IMR-90 (cell line): ENCODE measurements at regions not wholly inside any gene's neighbourhood (a gene's known extent, or its start where the extent isn't known, plus 50 kb on each side); places are given as distances from the start of the nearest gene placed in this dataset.

ENCODE experiments used
- ATAC-seq: fragments of 200-7000 bp; cut with Tn5 transposase; 2 replicates; pipeline ENCODE4 v1.9.1; 2020; ENCODE audit warnings: low read depth, mild to moderate bottlenecking, moderate library complexity
- BruUV-seq: library from RNA; stranded (reverse); fragments of 400-500 nt; replicated peaks from 2 replicates; lab custom pipeline; 2021; lab: Mats Ljungman, UMichigan
- CTCF ChIA-PET: fragments of 300-600 bp; formaldehyde crosslinking; extraction: SDS; loops from one replicate; lab custom pipeline; 2021; ENCODE audit warnings: antibody characterized with exemption; lab: Yijun Ruan, JAX
- POLR2A ChIA-PET: fragments of 300-600 bp; sonication (Branson Sonifier 250); formaldehyde crosslinking; loops from one replicate; lab custom pipeline; 2022; ENCODE audit warnings: antibody characterized with exemption; ENCODE audit not compliant: unreplicated experiment; lab: Charles Lee
- DNase-seq: peaks from one replicate; pipeline ENCODE4 v3.0.0; 2013
- H2AFZ ChIP-seq: replicated peaks from 2 replicates; pipeline ENCODE3; 2013; ENCODE audit warnings: low read length, mild to moderate bottlenecking; ENCODE audit not compliant: poor library complexity
- H2AK5ac ChIP-seq: 2 replicates; pipeline ENCODE4 v1.6.1; 2013; ENCODE audit warnings: low read depth, low read length, inconsistent platforms
- H2AK9ac ChIP-seq: replicated peaks from 2 replicates; pipeline ENCODE3; 2013; ENCODE audit warnings: mild to moderate bottlenecking, low read depth, low read length, moderate library complexity; ENCODE audit not compliant: poor library complexity
- H2BK120ac ChIP-seq: 2 replicates; pipeline ENCODE4 v1.6.1; 2013; ENCODE audit warnings: low read depth, low read length, inconsistent platforms
- H2BK15ac ChIP-seq: 3 replicates; pipeline ENCODE4 v1.6.1; 2013; ENCODE audit warnings: low read depth, low read length, inconsistent platforms
- H2BK20ac ChIP-seq: 2 replicates; pipeline ENCODE4 v1.6.1; 2013; ENCODE audit warnings: low read depth, mild to moderate bottlenecking, inconsistent platforms, low read length, moderate library complexity
- H2BK5ac ChIP-seq: 2 replicates; pipeline ENCODE4 v1.6.1; 2013; ENCODE audit warnings: mild to moderate bottlenecking, low read depth, low read length, inconsistent platforms; ENCODE audit not compliant: poor library complexity, severe bottlenecking
- H3K14ac ChIP-seq: replicated peaks from 2 replicates; pipeline ENCODE4 v1.6.1; 2013; ENCODE audit warnings: low read depth, low read length, inconsistent platforms
- H3K18ac ChIP-seq: 2 replicates; pipeline ENCODE4 v1.6.1; 2013; ENCODE audit warnings: low read depth, low read length, control low read depth
- H3K23ac ChIP-seq: 2 replicates; pipeline ENCODE4 v1.6.1; 2013; ENCODE audit warnings: low read depth, low read length, inconsistent platforms
- H3K27ac ChIP-seq: 2 replicates; pipeline ENCODE4 v1.5.1; 2013; ENCODE audit warnings: mild to moderate bottlenecking, control low read depth, low read length; ENCODE audit not compliant: insufficient read depth
- H3K27me3 ChIP-seq: 2 replicates; pipeline ENCODE4 v1.6.1; 2013; ENCODE audit warnings: low read length; ENCODE audit not compliant: control insufficient read depth, insufficient read depth
- H3K36me3 ChIP-seq: 2 replicates; pipeline ENCODE4 v1.6.1; 2013; ENCODE audit warnings: low read length, mixed read lengths; ENCODE audit not compliant: control insufficient read depth, insufficient read depth
- H3K4ac ChIP-seq: 2 replicates; pipeline ENCODE4 v1.6.1; 2013; ENCODE audit warnings: low read depth, low read length, inconsistent platforms
- H3K4me1 ChIP-seq: 2 replicates; pipeline ENCODE4 v1.6.1; 2013; ENCODE audit warnings: low read length, mixed read lengths; ENCODE audit not compliant: control insufficient read depth, insufficient read depth
- H3K4me2 ChIP-seq: 2 replicates; pipeline ENCODE4 v1.6.1; 2013; ENCODE audit warnings: low read depth, mild to moderate bottlenecking, control low read depth, low read length, moderate library complexity
- H3K4me3 ChIP-seq: 2 replicates; pipeline ENCODE4 v1.5.1; 2013; ENCODE audit warnings: low read depth, mild to moderate bottlenecking, control low read depth, low read length, moderate library complexity; ENCODE audit not compliant: insufficient read depth
- H3K56ac ChIP-seq: 2 replicates; pipeline ENCODE4 v1.6.1; 2013; ENCODE audit warnings: low read length, inconsistent platforms; ENCODE audit not compliant: insufficient read depth; ENCODE audit errors: extremely low read depth
- H3K79me1 ChIP-seq, 2 experiments: 2 replicates each; pipeline ENCODE4 v1.6.1; 2013; ENCODE audit warnings: low read length in 2 of 2, inconsistent platforms in 1 of 2, low read depth in 1 of 2
- H3K9ac ChIP-seq: 2 replicates; pipeline ENCODE4 v1.6.1; 2013; ENCODE audit warnings: low read depth, low read length, control low read depth
- H3K9me1 ChIP-seq: 2 replicates; pipeline ENCODE4 v1.6.1; 2013; ENCODE audit warnings: low read length, inconsistent platforms; ENCODE audit not compliant: insufficient read depth
- H3K9me3 ChIP-seq: 2 replicates; pipeline ENCODE4 v1.6.1; 2013; ENCODE audit warnings: low read length; ENCODE audit not compliant: control insufficient read depth, insufficient read depth
- H4K20me1 ChIP-seq: 2 replicates; pipeline ENCODE4 v1.6.1; 2013; ENCODE audit warnings: low read length, inconsistent platforms; ENCODE audit not compliant: insufficient read depth
- H4K5ac ChIP-seq: 2 replicates; pipeline ENCODE4 v1.6.1; 2013; ENCODE audit warnings: mild to moderate bottlenecking, low read depth, low read length, control low read depth
- H4K8ac ChIP-seq, 2 experiments: 2 replicates each; pipeline ENCODE4 v1.6.1; 2013; ENCODE audit warnings: low read depth in 2 of 2, low read length in 2 of 2, control low read depth in 1 of 2, inconsistent platforms in 1 of 2
- H4K91ac ChIP-seq: 2 replicates; pipeline ENCODE4 v1.6.1; 2013; ENCODE audit warnings: low read depth, low read length, inconsistent platforms; ENCODE audit not compliant: insufficient read depth
- BHLHE40 ChIP-seq: fragments of 150-350 bp; IDR thresholded peaks from 2 replicates; pipeline ENCODE4 v1.6.1; 2016; ENCODE audit warnings: mild to moderate bottlenecking, low read depth, low read length
- CEBPB ChIP-seq: IDR thresholded peaks from 2 replicates; pipeline ENCODE4 v1.6.1; 2012; ENCODE audit warnings: low read depth, low read length, improper control_type of control experiment
- CHD1 ChIP-seq: IDR thresholded peaks from 2 replicates; pipeline ENCODE4 v1.6.1; 2012; ENCODE audit warnings: low read depth, low read length, improper control_type of control experiment
- ELK1 ChIP-seq: fragments of 150-350 bp; IDR thresholded peaks from 2 replicates; pipeline ENCODE4 v1.6.1; 2016; ENCODE audit warnings: low read depth, mild to moderate bottlenecking, low read length, moderate library complexity, borderline replicate concordance
- FOS ChIP-seq: fragments of 150-350 bp; IDR thresholded peaks from 2 replicates; pipeline ENCODE4 v1.6.1; 2016; ENCODE audit warnings: low read depth, low read length
- MAFK ChIP-seq: IDR thresholded peaks from 2 replicates; pipeline ENCODE4 v1.6.1; 2012; ENCODE audit warnings: low read depth, low read length, improper control_type of control experiment
- MAZ ChIP-seq: IDR thresholded peaks from 2 replicates; pipeline ENCODE4 v1.6.1; 2012; ENCODE audit warnings: low read depth, mild to moderate bottlenecking, low read length, improper control_type of control experiment, moderate library complexity, borderline replicate concordance
- MXI1 ChIP-seq: IDR thresholded peaks from 2 replicates; pipeline ENCODE4 v1.6.1; 2012; ENCODE audit warnings: low read depth, mild to moderate bottlenecking, low read length, moderate library complexity, borderline replicate concordance
- NFE2L2 ChIP-seq: fragments of 150-350 bp; IDR thresholded peaks from 2 replicates; pipeline ENCODE4 v1.6.1; 2016; ENCODE audit warnings: low read depth, mild to moderate bottlenecking, low read length
- POLR2A ChIP-seq: IDR thresholded peaks from 2 replicates; pipeline ENCODE4 v1.6.1; 2012; ENCODE audit warnings: mild to moderate bottlenecking, low read depth, low read length
- RAD21 ChIP-seq: IDR thresholded peaks from 2 replicates; pipeline ENCODE4 v1.6.1; 2012; ENCODE audit warnings: low read length, improper control_type of control experiment
- RCOR1 ChIP-seq: IDR thresholded peaks from 2 replicates; pipeline ENCODE4 v1.6.1; 2012; ENCODE audit warnings: mild to moderate bottlenecking, low read length, improper control_type of control experiment; ENCODE audit not compliant: insufficient replicate concordance
- RFX5 ChIP-seq: IDR thresholded peaks from 2 replicates; pipeline ENCODE4 v1.8.0; 2012; ENCODE audit warnings: low read depth, mild to moderate bottlenecking, low read length, moderate library complexity
- SMC3 ChIP-seq: fragments of 150-350 bp; IDR thresholded peaks from 2 replicates; pipeline ENCODE4 v1.6.1; 2016; ENCODE audit warnings: low read depth, mild to moderate bottlenecking, antibody characterized with exemption, low read length, moderate library complexity
- USF2 ChIP-seq: fragments of 150-350 bp; IDR thresholded peaks from 2 replicates; pipeline ENCODE4 v1.6.1; 2017; ENCODE audit warnings: mild to moderate bottlenecking, antibody characterized with exemption, low read length, low read depth
- WGBS, 2 experiments: methylation state at CpG; one replicate each; pipeline versions ENCODE4 v1.1.5 to v1.1.7; 2013; ENCODE audit warnings: missing lambda C conversion rate in 2 of 2; ENCODE audit not compliant: insufficient read length in 1 of 2; ENCODE audit errors: extremely low coverage in 2 of 2; 5-methylcytosine and 5-hydroxymethylcytosine counted together
- dilution Hi-C: fragments of 300-500 bp; cut with HindIII; formaldehyde crosslinking; loops from one replicate; pipeline ENCODE4 v1.14.3; 2018; ENCODE audit warnings: low sequenced_read_pairs; ENCODE audit not compliant: unreplicated experiment
- in situ Hi-C: fragments of 300-500 bp; cut with MboI; formaldehyde crosslinking; loops from 3 replicates; pipeline ENCODE4 v1.14.3; 2019; ENCODE audit warnings: low sequenced_read_pairs, inconsistent platforms, mixed read lengths
- intact Hi-C: fragments of 100-400 bp; cut with micrococcal nuclease; formaldehyde crosslinking; loops from 2 replicates; pipeline ENCODE4 v1.10.0; 2022
- TF ChIP-seq, protein P1 (sequence below): conservative IDR thresholded peaks from 2 replicates; pipeline ENCODE4 v1.5.1; 2012; ENCODE audit warnings: mild to moderate bottlenecking, low read depth, low read length, improper control_type of control experiment

DNA sequence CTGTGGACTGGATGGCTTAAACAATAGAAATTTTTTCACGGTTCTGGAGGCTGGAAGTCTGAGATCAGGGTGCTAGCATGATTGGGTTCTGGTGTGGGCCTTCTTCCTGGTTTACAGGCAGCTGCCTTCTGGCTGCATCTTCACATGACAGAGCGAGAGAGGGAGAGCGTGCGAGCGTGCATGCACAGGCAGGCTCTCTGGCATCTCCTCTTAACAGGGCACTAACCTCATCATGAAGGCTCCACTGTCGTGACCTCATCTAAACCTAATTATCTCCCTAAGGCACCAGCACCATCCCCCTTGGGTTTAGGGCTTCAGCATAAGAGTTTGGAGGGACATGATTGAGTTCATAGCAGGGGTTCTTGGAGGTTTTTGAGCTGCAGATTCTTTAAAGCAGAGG lies 292.0 kb upstream of the C2CD4B start:
- intact Hi-C loops: no loop called here
- Histone ChIP-seq H2AFZ (no peak overlapping the region), H3K4me3 (no peak overlapping the region), H2AK5ac (peak overlapping the region; percentile 75), H3K27ac (no peak overlapping the region), H3K9me1 (peaks cover 28% of the 10 kb centered on the region), H4K8ac (peak overlapping the region in 1 of 2 experiments; percentile 51; a peak in 1 of 4 replicates), H3K4me2 (no peak overlapping the region), H4K20me1 (no peaks in the 10 kb centered on the region), H2BK5ac (no peak overlapping the region), H3K23ac (no peak overlapping the region), H3K27me3 (no peaks in the 10 kb centered on the region), H2AK9ac (peak overlapping the region; percentile 44), H3K4me1 (peaks cover 40% of the 10 kb centered on the region), H3K9me3 (no peaks in the 10 kb centered on the region), H3K9ac (no peak overlapping the region), H2BK120ac (peak overlapping the region; percentile 83), H4K91ac (peak overlapping the region; percentile 45; the same call in 1 of the 2 replicates), H3K36me3 (no peaks in the 10 kb centered on the region), H3K14ac (peak overlapping the region; percentile 57), H3K18ac (no peak overlapping the region), H3K56ac (no peak overlapping the region), H3K4ac (peak overlapping the region; percentile 58), H4K5ac (no peak overlapping the region; the same call in none of the 2 replicates), H3K79me1 (peaks cover 0 to 53% of the 10 kb centered on the region in 2 experiments; a peak in 2 of 4 replicates), H2BK15ac (peak overlapping the region; percentile 8; the same call in 2 of the 3 replicates), H2BK20ac (peak overlapping the region; percentile 75)
- dilution Hi-C loops: no loop called here
- POLR2A ChIA-PET: no interaction called here
- BruUV-seq: no TSS peak
- TF ChIP-seq FOS: no peak
- TF ChIP-seq ELK1: no peak
- no peak for TF ChIP-seq MAFK
- TF ChIP-seq BHLHE40: no peak
- TF ChIP-seq USF2: no peak
- no peak for TF ChIP-seq POLR2A
- no peak for TF ChIP-seq SMC3
- TF ChIP-seq NFE2L2: no peak
- no peak for TF ChIP-seq CHD1
- no peak for TF ChIP-seq RAD21
- TF ChIP-seq CEBPB: no peak
- no peak for TF ChIP-seq RCOR1
- TF ChIP-seq, protein P1, sequence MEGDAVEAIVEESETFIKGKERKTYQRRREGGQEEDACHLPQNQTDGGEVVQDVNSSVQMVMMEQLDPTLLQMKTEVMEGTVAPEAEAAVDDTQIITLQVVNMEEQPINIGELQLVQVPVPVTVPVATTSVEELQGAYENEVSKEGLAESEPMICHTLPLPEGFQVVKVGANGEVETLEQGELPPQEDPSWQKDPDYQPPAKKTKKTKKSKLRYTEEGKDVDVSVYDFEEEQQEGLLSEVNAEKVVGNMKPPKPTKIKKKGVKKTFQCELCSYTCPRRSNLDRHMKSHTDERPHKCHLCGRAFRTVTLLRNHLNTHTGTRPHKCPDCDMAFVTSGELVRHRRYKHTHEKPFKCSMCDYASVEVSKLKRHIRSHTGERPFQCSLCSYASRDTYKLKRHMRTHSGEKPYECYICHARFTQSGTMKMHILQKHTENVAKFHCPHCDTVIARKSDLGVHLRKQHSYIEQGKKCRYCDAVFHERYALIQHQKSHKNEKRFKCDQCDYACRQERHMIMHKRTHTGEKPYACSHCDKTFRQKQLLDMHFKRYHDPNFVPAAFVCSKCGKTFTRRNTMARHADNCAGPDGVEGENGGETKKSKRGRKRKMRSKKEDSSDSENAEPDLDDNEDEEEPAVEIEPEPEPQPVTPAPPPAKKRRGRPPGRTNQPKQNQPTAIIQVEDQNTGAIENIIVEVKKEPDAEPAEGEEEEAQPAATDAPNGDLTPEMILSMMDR: no peak
- TF ChIP-seq MAZ: no peak
- no peak for TF ChIP-seq MXI1
- TF ChIP-seq RFX5: no peak
- no peak for ATAC-seq
- CTCF ChIA-PET: no interaction called here
- in situ Hi-C loops: no loop called here
- DNase-seq: no peak
- WGBS, 2 experiments: no CpG with 5 or more reads among the region's 6 CpGs
